AG04450 (cell line): ENCODE measurements at regions not wholly inside any gene's neighbourhood (a gene's known extent, or its start where the extent isn't known, plus 50 kb on each side); places are given as distances from the start of the nearest gene placed in this dataset.

Experiments
- CTCF ChIA-PET: fragments of 300-600, 350-600 bp; formaldehyde crosslinking; extraction: SDS; loops from one replicate; lab custom pipeline; 2022; ENCODE audit warnings: antibody characterized with exemption, inconsistent platforms; lab: Charles Lee
- POLR2A ChIA-PET: fragments of 350-600 bp; formaldehyde crosslinking; extraction: SDS; loops from one replicate; lab custom pipeline; 2021; ENCODE audit warnings: antibody characterized with exemption, inconsistent platforms; lab: Yijun Ruan, JAX
- DNase-seq: peaks from one replicate; pipeline ENCODE4 v3.0.0-alpha.2; 2011; ENCODE audit warnings: low read depth, low spot score
- H3K27ac ChIP-seq: one replicate; pipeline ENCODE4 v1.5.1; 2012; ENCODE audit warnings: low read depth, low read length, control low read depth
- H3K27me3 ChIP-seq: one replicate; pipeline ENCODE4 v1.6.0; 2012; ENCODE audit warnings: low read length; ENCODE audit not compliant: control insufficient read depth, insufficient read depth
- H3K4me3 ChIP-seq: 2 replicates; pipeline ENCODE4 v1.5.1; 2011; ENCODE audit warnings: mild to moderate bottlenecking, low read depth, low read length, control low read depth
- H3K9me3 ChIP-seq: 2 replicates; pipeline ENCODE4 v1.5.1; 2012; ENCODE audit warnings: low read length; ENCODE audit not compliant: control insufficient read depth, insufficient read depth
- TF ChIP-seq, protein P1 (sequence below): IDR thresholded peaks from 2 replicates; pipeline ENCODE4 v1.5.1; 2011; ENCODE audit warnings: low read depth, low read length, control low read depth, inconsistent platforms

DNA sequence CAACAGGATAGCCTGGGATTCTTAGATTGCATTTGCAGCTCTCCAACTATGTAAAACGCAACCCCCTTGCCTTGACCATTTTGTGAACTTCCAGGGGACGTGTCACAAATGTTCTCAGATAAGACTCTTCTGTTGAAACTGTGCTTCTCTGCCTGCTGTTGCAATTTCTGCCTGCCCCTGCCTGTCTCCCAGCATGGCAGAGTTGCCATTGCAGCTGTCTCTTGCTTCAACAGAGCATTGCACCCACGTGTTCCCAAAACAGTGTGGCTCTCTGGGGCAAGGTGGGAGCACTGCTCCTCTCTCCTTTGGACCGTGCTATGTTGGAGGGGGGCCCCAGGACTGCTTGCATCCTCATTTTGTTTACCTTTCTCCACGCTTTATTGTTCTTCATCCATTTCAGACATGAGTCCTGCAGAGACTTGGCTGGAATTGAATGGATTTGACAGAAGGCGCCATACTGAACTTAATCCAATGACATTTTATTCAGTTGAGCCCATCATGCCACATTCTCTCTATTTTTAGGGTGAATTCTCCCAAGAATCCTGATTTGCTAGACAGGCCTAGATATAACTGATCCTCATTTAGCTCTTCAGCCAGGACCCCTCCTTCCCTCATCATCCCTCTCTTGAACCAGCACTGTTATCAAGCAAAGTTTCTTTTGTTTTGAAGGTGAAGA is 90.7 kb downstream of the MAT2B start:
- CTCF ChIA-PET: no interaction called here
- TF ChIP-seq, protein P1, sequence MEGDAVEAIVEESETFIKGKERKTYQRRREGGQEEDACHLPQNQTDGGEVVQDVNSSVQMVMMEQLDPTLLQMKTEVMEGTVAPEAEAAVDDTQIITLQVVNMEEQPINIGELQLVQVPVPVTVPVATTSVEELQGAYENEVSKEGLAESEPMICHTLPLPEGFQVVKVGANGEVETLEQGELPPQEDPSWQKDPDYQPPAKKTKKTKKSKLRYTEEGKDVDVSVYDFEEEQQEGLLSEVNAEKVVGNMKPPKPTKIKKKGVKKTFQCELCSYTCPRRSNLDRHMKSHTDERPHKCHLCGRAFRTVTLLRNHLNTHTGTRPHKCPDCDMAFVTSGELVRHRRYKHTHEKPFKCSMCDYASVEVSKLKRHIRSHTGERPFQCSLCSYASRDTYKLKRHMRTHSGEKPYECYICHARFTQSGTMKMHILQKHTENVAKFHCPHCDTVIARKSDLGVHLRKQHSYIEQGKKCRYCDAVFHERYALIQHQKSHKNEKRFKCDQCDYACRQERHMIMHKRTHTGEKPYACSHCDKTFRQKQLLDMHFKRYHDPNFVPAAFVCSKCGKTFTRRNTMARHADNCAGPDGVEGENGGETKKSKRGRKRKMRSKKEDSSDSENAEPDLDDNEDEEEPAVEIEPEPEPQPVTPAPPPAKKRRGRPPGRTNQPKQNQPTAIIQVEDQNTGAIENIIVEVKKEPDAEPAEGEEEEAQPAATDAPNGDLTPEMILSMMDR: no peak
- Histone ChIP-seq H3K27ac (no peak overlapping the region), H3K4me3 (no peak overlapping the region), H3K9me3 (no peaks in the 10 kb centered on the region), H3K27me3 (no peaks in the 10 kb centered on the region)
- POLR2A ChIA-PET: interaction anchor here (1.2 kb wide), 1 partner anchor 24 kb away, joined by 5 read pairs; no protein-coding TSS in a partner anchor
- no peak for DNase-seq

DNA sequence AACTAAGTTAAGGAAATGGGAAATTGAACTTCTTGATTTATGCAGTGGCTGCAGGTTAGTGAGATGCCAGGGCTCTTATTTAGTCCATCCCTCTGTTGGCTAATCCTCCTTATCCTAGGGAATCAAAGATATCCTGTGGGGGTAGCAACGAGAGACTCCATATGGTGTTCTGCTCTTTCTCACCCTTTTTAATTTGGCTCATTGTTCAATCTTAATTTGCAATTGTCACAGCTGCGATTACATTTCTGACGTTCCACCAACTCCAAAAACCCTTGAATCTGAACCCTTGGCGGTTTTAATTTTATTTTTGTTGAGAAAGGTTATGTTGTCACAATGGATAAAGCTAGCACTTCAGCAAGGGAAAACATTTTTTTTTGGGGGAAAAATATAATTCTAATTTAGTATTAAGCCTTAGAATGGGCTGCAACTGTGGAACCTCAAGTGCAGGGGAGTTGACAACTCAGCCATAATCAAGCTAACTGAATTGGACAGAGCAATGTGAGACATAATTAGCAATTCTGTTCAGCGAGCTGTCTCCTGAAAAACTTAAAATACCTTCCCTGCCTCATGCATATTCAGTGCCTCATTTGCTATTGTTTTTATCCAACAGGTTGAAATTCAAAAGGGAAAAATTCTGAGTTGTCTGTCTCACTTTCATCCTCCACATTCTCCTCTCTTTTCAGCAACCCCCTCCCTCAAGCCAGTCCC is 91.3 kb downstream of the MAT2B start:
- Histone ChIP-seq H3K27me3 (no peaks in the 10 kb centered on the region), H3K4me3 (no peak overlapping the region), H3K27ac (no peak overlapping the region), H3K9me3 (no peaks in the 10 kb centered on the region)
- ChIA-PET CTCF (no interaction called here), POLR2A (no interaction called here)
- DNase-seq: no peak
- TF ChIP-seq, protein P1: no peak

DNA sequence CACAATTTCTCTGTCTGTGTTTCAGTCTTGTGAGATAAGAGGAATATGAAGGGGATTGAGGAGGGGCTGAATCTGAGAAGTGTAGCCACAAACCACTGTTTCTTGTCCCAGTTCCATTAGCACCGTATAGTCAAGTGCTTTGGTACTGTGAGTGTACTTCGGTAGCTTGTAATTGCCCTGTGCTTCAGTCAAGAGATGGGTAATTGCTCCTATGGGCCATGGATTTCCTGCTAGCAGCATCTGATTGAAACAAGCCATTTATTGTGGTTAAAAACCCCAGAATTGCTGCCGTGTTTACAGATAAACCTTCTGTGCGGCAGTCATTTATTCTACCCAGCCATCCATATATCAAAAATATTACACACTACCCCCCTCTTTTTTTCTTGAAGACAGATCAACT is 98.6 kb downstream of the MAT2B start:
- H3K27ac ChIP-seq: no peak overlapping the region
- H3K4me3 ChIP-seq: no peak overlapping the region
- TF ChIP-seq, protein P1: no peak
- no peaks in the 10 kb centered on the region for H3K27me3 ChIP-seq
- no peak for DNase-seq
- H3K9me3 ChIP-seq: no peaks in the 10 kb centered on the region
- CTCF ChIA-PET: interaction anchor here (1.0 kb wide), 1 partner anchor 8 kb away, joined by 3 read pairs; no protein-coding TSS in a partner anchor
- POLR2A ChIA-PET: no interaction called here

DNA sequence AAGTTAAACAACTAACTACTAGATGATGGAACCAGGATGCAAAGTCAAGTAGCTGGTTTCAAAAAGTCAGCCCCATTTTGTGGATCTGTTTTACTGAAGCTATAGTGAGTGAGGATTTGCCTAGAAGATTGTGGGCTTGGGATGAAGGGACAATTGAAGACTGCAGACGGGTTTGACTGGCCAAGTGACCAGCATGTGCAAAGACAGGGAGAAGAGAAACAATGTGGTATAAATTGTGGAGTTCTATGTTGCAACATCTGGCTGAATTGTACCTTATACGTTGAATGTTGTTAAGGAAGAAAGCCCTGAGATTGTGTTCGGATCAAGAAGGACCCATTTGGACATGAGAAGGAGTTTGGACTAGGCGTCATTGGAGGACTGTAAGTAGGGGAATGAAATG is 101.8 kb downstream of the MAT2B start:
- TF ChIP-seq, protein P1: no peak
- ChIA-PET CTCF (no interaction called here), POLR2A (no interaction called here)
- Histone ChIP-seq H3K4me3 (no peak overlapping the region), H3K27ac (no peak overlapping the region), H3K9me3 (no peaks in the 10 kb centered on the region), H3K27me3 (no peaks in the 10 kb centered on the region)
- DNase-seq: no peak

- no peak for DNase-seq
- Histone ChIP-seq H3K27me3 (no peaks in the 10 kb centered on the region), H3K4me3 (no peak overlapping the region), H3K27ac (no peak overlapping the region), H3K9me3 (no peaks in the 10 kb centered on the region)
- ChIA-PET POLR2A (no interaction called here), CTCF (interaction anchor here (1.1 kb wide), 1 partner anchor 44 kb away, joined by 3 read pairs; no protein-coding TSS in a partner anchor)
- TF ChIP-seq, protein P1: no peak
These were observed 103.2 kb downstream of the MAT2B start for GRCh38 chr5:163608621-163609020.
